ENCODE measurements at regions not wholly inside any gene's neighbourhood (a gene's known extent, or its start where the extent isn't known, plus 50 kb on each side); places are given as distances from the start of the nearest gene placed in this dataset.
"Not testable (repeated sequence)": the region's sequence is repeated elsewhere in the genome, so short reads cannot be mapped to it uniquely, and the experiment has no call there.

DNA sequence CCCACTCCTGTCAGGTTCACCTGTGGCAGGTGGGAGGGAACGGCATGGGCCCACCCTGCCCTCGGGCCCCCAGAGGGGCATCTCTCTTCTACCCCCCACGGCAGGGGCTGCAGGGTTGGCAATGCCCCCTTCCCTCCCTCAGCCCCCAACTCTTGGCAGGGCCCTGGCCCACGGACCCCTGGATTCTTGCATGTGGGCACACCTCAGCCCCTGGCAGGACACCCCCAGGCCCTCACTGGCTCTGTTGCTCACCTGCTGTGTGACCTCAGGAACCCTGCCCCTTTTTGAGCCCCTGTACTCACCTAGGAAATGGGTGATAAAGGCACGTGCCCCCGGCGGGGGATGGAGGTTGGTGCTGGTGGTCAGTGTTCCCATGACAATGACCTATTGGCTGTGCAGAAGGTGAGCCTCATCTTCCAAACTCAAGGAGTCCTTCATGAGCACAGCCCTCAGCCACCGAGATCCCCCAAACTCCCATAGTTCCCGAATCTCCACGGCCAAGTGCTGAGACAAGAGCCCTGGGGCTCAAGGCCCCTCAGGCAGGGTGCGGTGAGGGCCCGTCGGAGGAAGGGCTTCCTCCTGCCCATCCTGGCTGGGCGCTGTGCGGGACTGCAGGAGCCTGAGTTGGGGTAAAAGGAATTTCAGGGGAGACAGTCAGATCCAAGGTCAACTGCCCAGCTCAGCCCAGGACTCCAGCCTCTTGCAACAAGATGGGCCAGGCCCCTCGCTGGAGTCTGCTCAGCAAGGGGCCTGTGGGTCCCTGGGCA is 198.2 kb downstream of the IGLL1 start:
- Histone ChIP-seq H3K27me3 (peaks cover 0 to 8% (median 0%) of the 10 kb centered on the region in 3 donors), H3K4me3 (no peak overlapping the region), H3K36me3 (no peaks in the 10 kb centered on the region), H3K4me1 (peaks cover 9 to 22% (median 15%) of the 10 kb centered on the region in 4 donors), H3K27ac (no peak overlapping the region), H3K9me3 (no peaks in the 10 kb centered on the region)
- intact Hi-C loops (cut with DNase I; ENCODE audit: low total_unique reads): loop anchor here (5.0 kb wide), 1 partner anchor 60 kb away; no protein-coding TSS in a partner anchor
- WGBS, 5 donors: 87 to 94% (median 92%) methylated on average over 13 to 16 of the region's 16 CpGs
- no peak for DNase-seq
- no peak for TF ChIP-seq EP300 (IDR thresholded peaks at IDR 0.05)
- TF ChIP-seq POLR2A (IDR thresholded peaks at IDR 0.05): no peak
- TF ChIP-seq POLR2AphosphoS5 (IDR thresholded peaks at IDR 0.05): no peak
- no peak for TF ChIP-seq CTCF (IDR thresholded peaks at IDR 0.05)

DNA sequence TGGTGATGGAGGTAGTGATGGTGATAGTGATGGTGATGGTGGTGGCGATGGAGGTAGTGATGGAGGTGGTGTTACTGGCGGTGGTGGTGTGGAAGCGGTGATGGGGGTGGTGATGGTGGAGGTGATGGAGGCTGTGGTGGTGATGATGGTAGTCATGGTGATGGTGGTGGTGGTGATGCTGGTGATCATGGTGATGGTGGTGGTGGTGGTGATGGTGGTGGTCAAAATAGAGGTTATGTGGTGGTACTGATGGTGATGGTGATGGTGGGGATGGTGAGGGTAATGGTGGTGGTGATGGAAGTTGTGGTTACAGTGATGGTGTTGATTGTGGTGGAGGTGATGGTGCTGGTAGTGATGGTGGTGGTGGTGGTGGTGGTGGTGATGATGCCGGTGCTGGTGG is 199.2 kb downstream of the IGLL1 start:
- H3K4me3 ChIP-seq: no peak overlapping the region
- DNase-seq: no peak
- H3K27me3 ChIP-seq: peaks cover 0 to 3% (median 0%) of the 10 kb centered on the region in 3 donors
- intact Hi-C loops (cut with DNase I; ENCODE audit: low total_unique reads): loop anchor here (5.0 kb wide), 1 partner anchor 59 kb away; no protein-coding TSS in a partner anchor
- 86 to 99% (median 97%) methylated on average over 4 of the region's 4 CpGs for WGBS, 5 donors
- H3K9me3 ChIP-seq: no peaks in the 10 kb centered on the region
- H3K27ac ChIP-seq: no peak overlapping the region
- H3K36me3 ChIP-seq: no peaks in the 10 kb centered on the region
- H3K4me1 ChIP-seq: peaks cover 9 to 22% (median 15%) of the 10 kb centered on the region in 4 donors
- TF ChIP-seq EP300 (IDR thresholded peaks at IDR 0.05): no peak
- no peak for TF ChIP-seq CTCF (IDR thresholded peaks at IDR 0.05)
- no peak for TF ChIP-seq POLR2A (IDR thresholded peaks at IDR 0.05)
- TF ChIP-seq POLR2AphosphoS5 (IDR thresholded peaks at IDR 0.05): no peak

DNA sequence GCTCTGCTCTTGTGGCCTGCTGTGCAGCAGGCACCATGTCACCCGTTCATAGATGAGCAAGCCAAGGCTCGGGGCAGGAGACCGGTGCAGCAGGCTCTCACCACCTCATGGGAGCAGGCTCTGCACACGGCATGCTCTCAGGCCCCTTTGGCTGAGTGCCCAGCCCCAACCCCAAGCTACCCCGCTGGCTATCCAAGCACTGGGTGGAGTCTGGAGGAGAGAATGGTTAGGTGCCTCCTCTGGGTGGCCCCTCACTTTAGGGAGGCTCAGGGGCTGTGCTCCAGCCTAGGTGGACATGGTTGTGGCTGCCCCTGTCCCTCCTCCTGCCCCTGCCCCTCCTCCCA is 199.9 kb downstream of the IGLL1 start:
- WGBS, 5 donors: 25 to 50% (median 36%) methylated on average over 1 to 5 of the region's 5 CpGs; no CpG with 5 or more reads in 1 of the 5 donors
- peaks cover 9 to 18% (median 15%) of the 10 kb centered on the region in 4 donors for H3K4me1 ChIP-seq
- TF ChIP-seq POLR2A (IDR thresholded peaks at IDR 0.05) (no peak), CTCF (IDR thresholded peaks at IDR 0.05) (no peak), EP300 (IDR thresholded peaks at IDR 0.05) (no peak), POLR2AphosphoS5 (IDR thresholded peaks at IDR 0.05) (no peak)
- no peaks in the 10 kb centered on the region for H3K36me3 ChIP-seq
- intact Hi-C loops (cut with DNase I; ENCODE audit: low total_unique reads): loop anchor here (5.0 kb wide), 1 partner anchor 58 kb away; no protein-coding TSS in a partner anchor
- no peak overlapping the region for H3K4me3 ChIP-seq
- no peaks in the 10 kb centered on the region for H3K9me3 ChIP-seq
- peak; percentile 41 to 82 for DNase-seq
- peaks cover 0 to 3% (median 0%) of the 10 kb centered on the region in 3 donors for H3K27me3 ChIP-seq
- no peak overlapping the region for H3K27ac ChIP-seq

DNA sequence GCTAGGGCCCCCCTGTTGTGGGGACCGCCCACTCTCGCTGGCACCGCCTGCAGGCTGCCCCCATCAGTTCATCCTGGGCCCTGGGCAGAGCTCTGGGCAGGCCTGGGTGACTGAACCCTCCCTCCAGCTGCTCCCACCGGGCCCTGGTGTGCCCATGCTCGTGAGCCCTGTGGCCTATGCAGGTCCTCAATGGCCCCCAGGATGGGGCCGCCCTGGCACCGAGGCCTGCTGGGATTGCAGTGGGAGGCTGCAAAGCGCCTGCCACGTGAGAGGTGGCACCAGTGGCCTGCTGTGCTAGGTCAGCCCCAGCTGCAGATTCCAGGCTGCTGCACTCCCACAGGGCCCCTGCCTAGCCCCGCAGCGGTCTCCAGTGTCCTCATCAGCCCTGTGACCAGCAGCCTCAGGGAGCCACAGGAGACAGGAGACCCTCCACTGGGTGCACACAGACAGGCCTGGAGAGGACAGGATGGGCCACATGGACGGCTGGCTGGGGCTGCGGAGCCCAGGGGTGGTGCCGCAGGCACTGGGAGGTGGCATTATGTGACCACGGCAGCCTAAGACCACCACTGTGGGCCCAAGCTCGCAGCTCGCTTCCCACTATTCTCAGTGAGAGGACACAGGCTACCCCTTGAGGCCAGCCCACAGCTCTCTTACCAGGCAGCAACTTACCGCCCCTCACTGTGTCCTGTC is 199.4 kb downstream of the BCR start:
- not testable (repeated sequence) for DNase-seq, H3K27me3 ChIP-seq, H3K9me3 ChIP-seq, H3K36me3 ChIP-seq, H3K27ac ChIP-seq, H3K4me3 ChIP-seq
- 84 to 94% (median 87%) methylated on average over 8 to 17 of the region's 18 CpGs for WGBS, 5 donors
- H3K4me1 ChIP-seq: peaks cover 9 to 15% (median 12%) of the 10 kb centered on the region in 4 donors
- intact Hi-C loops (cut with DNase I; ENCODE audit: low total_unique reads): loop anchor here (5.0 kb wide), 1 partner anchor 57 kb away; no protein-coding TSS in a partner anchor

Data from stomach (tissue), 8 donors.